H1 (cell line): ENCODE measurements at regions not wholly inside any gene's neighbourhood (a gene's known extent, or its start where the extent isn't known, plus 50 kb on each side); places are given as distances from the start of the nearest gene placed in this dataset.

ENCODE experiments used
- CTCF ChIA-PET: fragments of 300-600 bp; sonication (Branson Sonifier 250); formaldehyde crosslinking; loops from one replicate; lab custom pipeline; 2021; ENCODE audit not compliant: partially characterized antibody; lab: Charles Lee
- POLR2A ChIA-PET: fragments of 300-600 bp; sonication (Branson Sonifier 250); formaldehyde crosslinking; loops from one replicate; lab custom pipeline; 2021; ENCODE audit warnings: inconsistent platforms; ENCODE audit not compliant: partially characterized antibody; lab: Charles Lee
- DNase-seq, 2 experiments: peaks; one replicate each; pipeline versions ENCODE4 v3.0.0 to v3.0.0-alpha.2; 2010 to 2022; ENCODE audit warnings: low spot score in 2 of 2, low read depth in 1 of 2, mixed read lengths in 1 of 2
- FAIRE-seq: peaks from 2 replicates; lab custom pipeline; 2011; peaks lifted over from hg19 to GRCh38; lab: Jason Lieb, UNC
- H2AFZ ChIP-seq: 2 replicates; pipeline ENCODE4 v1.8.1; 2012; ENCODE audit warnings: low read length, inconsistent platforms
- H2AK5ac ChIP-seq: 2 replicates; pipeline ENCODE4 v1.6.1; 2013; ENCODE audit warnings: low read depth, low read length
- H2BK120ac ChIP-seq: replicated peaks from 2 replicates; pipeline ENCODE3; 2013; ENCODE audit warnings: low read depth, low read length, inconsistent platforms
- H2BK12ac ChIP-seq: 2 replicates; pipeline ENCODE4 v1.6.1; 2013; ENCODE audit warnings: low read depth, low read length
- H2BK15ac ChIP-seq: 2 replicates; pipeline ENCODE4 v1.6.1; 2013; ENCODE audit warnings: low read length
- H2BK20ac ChIP-seq: 2 replicates; pipeline ENCODE4 v1.6.1; 2013; ENCODE audit warnings: low read length
- H2BK5ac ChIP-seq: 2 replicates; pipeline ENCODE4 v1.6.1; 2013; ENCODE audit warnings: low read depth, low read length
- H3K14ac ChIP-seq: 2 replicates; pipeline ENCODE4 v1.6.1; 2013; ENCODE audit warnings: inconsistent platforms; ENCODE audit not compliant: insufficient read length
- H3K18ac ChIP-seq: 2 replicates; pipeline ENCODE4 v1.6.1; 2013; ENCODE audit warnings: low read length; ENCODE audit errors: extremely low read depth
- H3K23ac ChIP-seq: 2 replicates; pipeline ENCODE4 v1.6.1; 2013; ENCODE audit warnings: inconsistent platforms; ENCODE audit not compliant: insufficient read length
- H3K23me2 ChIP-seq: 2 replicates; pipeline ENCODE4 v1.6.1; 2013; ENCODE audit warnings: low read depth, low read length
- H3K27ac ChIP-seq: 2 replicates; pipeline ENCODE4 v1.6.1; 2011; ENCODE audit warnings: low read depth, low read length, inconsistent platforms
- H3K27me3 ChIP-seq, 4 experiments: replicated peaks in 1 of 4; 1 replicate in 1 of 4; 2 replicates in 3 of 4; pipeline versions ENCODE4 v1.6.1 to v1.8.1; 2011 to 2013; ENCODE audit warnings: low read length in 3 of 4, mild to moderate bottlenecking in 3 of 4, inconsistent platforms in 2 of 4, mixed read lengths in 2 of 4, moderate library complexity in 1 of 4; ENCODE audit not compliant: control insufficient read depth in 3 of 4, insufficient read depth in 3 of 4; ENCODE audit errors: extremely low read depth in 1 of 4
- H3K36me3 ChIP-seq, 4 experiments: 2 replicates each; pipeline versions ENCODE4 v1.6.1 to v1.8.1; 2011 to 2013; ENCODE audit warnings: mild to moderate bottlenecking in 4 of 4, low read length in 3 of 4, moderate library complexity in 2 of 4, control low read depth in 1 of 4, inconsistent platforms in 1 of 4; ENCODE audit not compliant: insufficient read depth in 4 of 4, control insufficient read depth in 2 of 4
- H3K4ac ChIP-seq: replicated peaks from 2 replicates; pipeline ENCODE3; 2013; ENCODE audit warnings: low read length, low read depth, mixed read lengths, inconsistent platforms; ENCODE audit not compliant: insufficient read length
- H3K4me1 ChIP-seq, 4 experiments: replicated peaks in 1 of 4; 1 replicate in 1 of 4; 2 replicates in 3 of 4; pipeline versions ENCODE4 v1.6.1 to v1.8.1; 2011 to 2013; ENCODE audit warnings: low read length in 3 of 4, inconsistent platforms in 2 of 4, mixed read lengths in 1 of 4; ENCODE audit not compliant: insufficient read depth in 4 of 4, control insufficient read depth in 3 of 4
- H3K4me2 ChIP-seq, 2 experiments: 2 replicates each; pipeline versions ENCODE4 v1.6.1 to v1.8.1; 2011 to 2013; ENCODE audit warnings: low read depth in 2 of 2, low read length in 2 of 2, control low read depth in 1 of 2, inconsistent platforms in 1 of 2, mild to moderate bottlenecking in 1 of 2; ENCODE audit not compliant: insufficient read depth in 1 of 2
- H3K4me3 ChIP-seq, 4 experiments: fragments of 200-600, 300-600 bp in 1 of 4; sonication (generic), shearing (Covaris generic), sonication (Bioruptor Twin) in 1 of 4; 2 replicates each; pipeline versions ENCODE4 v1.5.1 to v1.8.1; 2011 to 2016; ENCODE audit warnings: low read length in 4 of 4, low read depth in 3 of 4, control low read depth in 2 of 4, inconsistent platforms in 2 of 4, mild to moderate bottlenecking in 2 of 4, mixed read lengths in 1 of 4, moderate library complexity in 1 of 4; ENCODE audit not compliant: insufficient read depth in 2 of 4; ENCODE audit errors: extremely low read depth in 1 of 4
- H3K56ac ChIP-seq: replicated peaks from 2 replicates; pipeline ENCODE3; 2013; ENCODE audit warnings: low read depth, mild to moderate bottlenecking, mixed read lengths, low read length, inconsistent platforms; ENCODE audit not compliant: insufficient read length
- H3K79me1 ChIP-seq: 2 replicates; pipeline ENCODE4 v1.6.1; 2013; ENCODE audit warnings: low read depth, low read length, control low read depth
- H3K79me2 ChIP-seq, 2 experiments: 2 replicates each; pipeline versions ENCODE4 v1.6.1 to v1.8.1; 2012 to 2013; ENCODE audit warnings: low read length in 2 of 2, mild to moderate bottlenecking in 2 of 2, inconsistent platforms in 1 of 2; ENCODE audit not compliant: insufficient read depth in 2 of 2, control insufficient read depth in 1 of 2
- H3K9ac ChIP-seq, 4 experiments: replicated peaks in 1 of 4; 1 replicate in 1 of 4; 2 replicates in 3 of 4; pipeline versions ENCODE4 v1.6.1 to v1.8.1; 2011 to 2013; ENCODE audit warnings: low read depth in 3 of 4, low read length in 3 of 4, control low read depth in 2 of 4, mild to moderate bottlenecking in 2 of 4, moderate library complexity in 2 of 4, inconsistent platforms in 1 of 4; ENCODE audit errors: extremely low read depth in 1 of 4
- H3K9me3 ChIP-seq, 2 experiments: 2 replicates each; pipeline versions ENCODE4 v1.6.1 to v1.8.1; 2012 to 2013; ENCODE audit warnings: mild to moderate bottlenecking in 2 of 2, moderate library complexity in 2 of 2, control low read depth in 1 of 2, inconsistent platforms in 1 of 2, low read depth in 1 of 2, low read length in 1 of 2, mixed read lengths in 1 of 2; ENCODE audit not compliant: insufficient read depth in 2 of 2
- H4K20me1 ChIP-seq, 2 experiments: replicated peaks in 1 of 2; 2 replicates each; pipeline versions ENCODE3 to v1.8.1; 2011 to 2013; ENCODE audit warnings: inconsistent platforms in 2 of 2, low read length in 2 of 2, mild to moderate bottlenecking in 1 of 2; ENCODE audit not compliant: insufficient read depth in 2 of 2, control insufficient read depth in 1 of 2
- H4K5ac ChIP-seq: 2 replicates; pipeline ENCODE4 v1.6.1; 2013; ENCODE audit warnings: low read length, low read depth, mixed read lengths, inconsistent platforms; ENCODE audit not compliant: insufficient read length
- H4K8ac ChIP-seq: 2 replicates; pipeline ENCODE4 v1.8.0; 2013; ENCODE audit warnings: mild to moderate bottlenecking, moderate library complexity, low read length, inconsistent platforms; ENCODE audit not compliant: insufficient read depth; ENCODE audit errors: extremely low read depth
- H4K91ac ChIP-seq: replicated peaks from 2 replicates; pipeline ENCODE3; 2013; ENCODE audit warnings: low read length, mixed read lengths, inconsistent platforms; ENCODE audit not compliant: insufficient read length
- ASH2L ChIP-seq: fragments of 200-600, 300-600 bp; sonication (generic); IDR thresholded peaks from one replicate; pipeline ENCODE4 v1.7.1; 2017; ENCODE audit warnings: low read length
- BCL11A ChIP-seq, 2 experiments: IDR thresholded peaks; one replicate each; pipeline ENCODE4 v1.6.1; 2011; ENCODE audit warnings: low read depth in 2 of 2, low read length in 2 of 2, mild to moderate bottlenecking in 2 of 2
- CTCF ChIP-seq, 3 experiments: IDR thresholded peaks; 1 replicate in 2 of 3; 2 replicates in 1 of 3; pipeline versions ENCODE4 v1.5.1 to v1.6.1; 2011; ENCODE audit warnings: low read length in 3 of 3, mild to moderate bottlenecking in 3 of 3, inconsistent platforms in 2 of 3, low read depth in 1 of 3, moderate library complexity in 1 of 3; ENCODE audit not compliant: insufficient read depth in 1 of 3; ENCODE audit errors: control extremely low read depth in 1 of 3
- FOSL1 ChIP-seq: IDR thresholded peaks from 2 replicates; pipeline ENCODE4 v1.6.1; 2011; ENCODE audit warnings: mild to moderate bottlenecking, low read depth, low read length, moderate library complexity; ENCODE audit not compliant: insufficient read depth
- KDM1A ChIP-seq: fragments of 200-600, 300-600 bp; sonication (generic); IDR thresholded peaks from 2 replicates; pipeline ENCODE4 v1.7.1; 2016; ENCODE audit warnings: mild to moderate bottlenecking, low read length, borderline replicate concordance
- MAFK ChIP-seq: IDR thresholded peaks from 2 replicates; pipeline ENCODE4 v1.6.1; 2012; ENCODE audit warnings: low read depth, mild to moderate bottlenecking, improper control_type of control experiment, low read length
- NANOG ChIP-seq: IDR thresholded peaks from 2 replicates; pipeline ENCODE4 v1.6.1; 2011; ENCODE audit warnings: low read length, low read depth, mild to moderate bottlenecking, inconsistent platforms; ENCODE audit not compliant: insufficient read depth, poor library complexity, severe bottlenecking
- NRF1 ChIP-seq: IDR thresholded peaks from 2 replicates; pipeline ENCODE4 v1.6.1; 2011; ENCODE audit warnings: mild to moderate bottlenecking, low read depth, low read length, improper control_type of control experiment
- POU5F1 ChIP-seq: IDR thresholded peaks from 2 replicates; pipeline ENCODE4 v1.6.1; 2011; ENCODE audit warnings: low read depth, mild to moderate bottlenecking, low read length, moderate library complexity
- RNF2 ChIP-seq: fragments of 200-900, 300-1000 bp; sonication (generic); IDR thresholded peaks from 2 replicates; pipeline ENCODE4 v1.7.1; 2016; ENCODE audit warnings: borderline replicate concordance, low read depth, mild to moderate bottlenecking, antibody characterized with exemption, low read length; ENCODE audit not compliant: poor library complexity, severe bottlenecking; ENCODE audit errors: missing control alignments
- SIRT6 ChIP-seq: IDR thresholded peaks from one replicate; pipeline ENCODE4 v1.7.1; 2012; ENCODE audit warnings: low read length, inconsistent platforms
- SUZ12 ChIP-seq: fragments of 200-600 bp; sonication (generic); IDR thresholded peaks from 2 replicates; pipeline ENCODE4 v1.6.1; 2012; ENCODE audit warnings: mild to moderate bottlenecking, inconsistent platforms, low read length, moderate library complexity, mixed read lengths
- TBP ChIP-seq: IDR thresholded peaks from 2 replicates; pipeline ENCODE4 v1.6.1; 2011; ENCODE audit warnings: low read depth, low read length, improper control_type of control experiment
- WGBS, 2 experiments: shearing (Covaris generic) in 1 of 2; methylation state at CpG; one replicate each; pipeline versions ENCODE4 v1.1.6 to v1.1.7; 2013 to 2015; ENCODE audit warnings: low lambda C conversion rate in 2 of 2, mixed read lengths in 2 of 2, inconsistent platforms in 1 of 2, low coverage in 1 of 2, missing lambda C conversion rate in 1 of 2; ENCODE audit not compliant: insufficient replicate concordance in 2 of 2, insufficient coverage in 1 of 2, insufficient read length in 1 of 2; ENCODE audit errors: extremely low coverage in 1 of 2, missing lambda C conversion rate in 1 of 2; 5-methylcytosine and 5-hydroxymethylcytosine counted together

- POLR2A ChIA-PET: no interaction called here
- no peak overlapping the region for H3K4me3 ChIP-seq
- H2BK12ac ChIP-seq: no peak overlapping the region
- CTCF ChIA-PET: no interaction called here
- no peak overlapping the region for H3K23ac ChIP-seq
- no peak for DNase-seq
- no peak overlapping the region for H2BK120ac ChIP-seq
- FAIRE-seq: no peak
- H2AK5ac ChIP-seq: no peak overlapping the region
- no peak overlapping the region for H4K5ac ChIP-seq
- H2BK20ac ChIP-seq: no peak overlapping the region
- WGBS, 2 experiments: 84% methylated on average over 6 of the region's 6 CpGs; no CpG with 5 or more reads in 1 of the 2 experiments
- H3K4me1 ChIP-seq: no peaks in the 10 kb centered on the region
- no peaks in the 10 kb centered on the region for H3K79me1 ChIP-seq
- no peak overlapping the region for H3K14ac ChIP-seq
- no peaks in the 10 kb centered on the region for H3K27me3 ChIP-seq
- H3K79me2 ChIP-seq: no peaks in the 10 kb centered on the region
- H3K9ac ChIP-seq: no peak overlapping the region
- H3K23me2 ChIP-seq: no peaks in the 10 kb centered on the region
- no peak overlapping the region for H2AFZ ChIP-seq
- H3K56ac ChIP-seq: no peak overlapping the region
- H4K91ac ChIP-seq: no peak overlapping the region
- no peak overlapping the region for H3K4me2 ChIP-seq
- no peaks in the 10 kb centered on the region for H4K20me1 ChIP-seq
- no peak overlapping the region for H2BK5ac ChIP-seq
- no peak overlapping the region for H3K18ac ChIP-seq
- no peak overlapping the region for H3K27ac ChIP-seq
- no peak overlapping the region for H3K4ac ChIP-seq
- H3K9me3 ChIP-seq: no peaks in the 10 kb centered on the region
- H3K36me3 ChIP-seq: no peaks in the 10 kb centered on the region
- H4K8ac ChIP-seq: no peak overlapping the region
- no peak overlapping the region for H2BK15ac ChIP-seq
- TF ChIP-seq NANOG: no peak
- TF ChIP-seq ASH2L: no peak
- no peak for TF ChIP-seq FOSL1
- no peak for TF ChIP-seq RNF2
- no peak for TF ChIP-seq NRF1
- no peak for TF ChIP-seq CTCF (IDR thresholded peaks at IDR 0.05; ENCODE audit: control extremely low read depth in 1 of 3, insufficient read depth in 1 of 3, low read depth in 1 of 3, low read length in 3 of 3)
- TF ChIP-seq MAFK: no peak
- TF ChIP-seq SUZ12: no peak
- TF ChIP-seq TBP: no peak
- no peak for TF ChIP-seq SIRT6
- no peak for TF ChIP-seq BCL11A (IDR thresholded peaks at IDR 0.05; ENCODE audit: low read depth in 2 of 2, low read length in 2 of 2)
- no peak for TF ChIP-seq KDM1A
- no peak for TF ChIP-seq POU5F1
Observed at GRCh38 chrX:150306002-150306401, 57.1 kb upstream of the MAMLD1 start.
